Ovary (tissue), 3 donors: ENCODE measurements at regions not wholly inside any gene's neighbourhood (a gene's known extent, or its start where the extent isn't known, plus 50 kb on each side); places are given as distances from the start of the nearest gene placed in this dataset.

Source experiments
- EP300 ChIP-seq: sonication (generic); formaldehyde crosslinking; IDR thresholded peaks from one replicate; pipeline ENCODE4 v1.6.1; 2017; ENCODE audit warnings: antibody characterized with exemption
- POLR2A ChIP-seq: fragments of 450-650 bp; IDR thresholded peaks from one replicate; pipeline ENCODE4 v1.6.1; 2017; ENCODE audit warnings: antibody characterized with exemption, mild to moderate bottlenecking, moderate library complexity
- TF ChIP-seq, protein P1 (sequence below), 3 donors: fragments of 450-650 bp in 2 of 3; fragments of 200-600 bp in 1 of 3; IDR thresholded peaks; one replicate each; pipeline versions ENCODE4 v1.5.1 to v1.8.0; 2016 to 2022; ENCODE audit warnings: antibody characterized with exemption in 3 of 3, mild to moderate bottlenecking in 1 of 3
- donor health status: DM: no; HTN: no; CAD: no.

- TF ChIP-seq POLR2A (no peak), EP300 (no peak)
- TF ChIP-seq, protein P1, sequence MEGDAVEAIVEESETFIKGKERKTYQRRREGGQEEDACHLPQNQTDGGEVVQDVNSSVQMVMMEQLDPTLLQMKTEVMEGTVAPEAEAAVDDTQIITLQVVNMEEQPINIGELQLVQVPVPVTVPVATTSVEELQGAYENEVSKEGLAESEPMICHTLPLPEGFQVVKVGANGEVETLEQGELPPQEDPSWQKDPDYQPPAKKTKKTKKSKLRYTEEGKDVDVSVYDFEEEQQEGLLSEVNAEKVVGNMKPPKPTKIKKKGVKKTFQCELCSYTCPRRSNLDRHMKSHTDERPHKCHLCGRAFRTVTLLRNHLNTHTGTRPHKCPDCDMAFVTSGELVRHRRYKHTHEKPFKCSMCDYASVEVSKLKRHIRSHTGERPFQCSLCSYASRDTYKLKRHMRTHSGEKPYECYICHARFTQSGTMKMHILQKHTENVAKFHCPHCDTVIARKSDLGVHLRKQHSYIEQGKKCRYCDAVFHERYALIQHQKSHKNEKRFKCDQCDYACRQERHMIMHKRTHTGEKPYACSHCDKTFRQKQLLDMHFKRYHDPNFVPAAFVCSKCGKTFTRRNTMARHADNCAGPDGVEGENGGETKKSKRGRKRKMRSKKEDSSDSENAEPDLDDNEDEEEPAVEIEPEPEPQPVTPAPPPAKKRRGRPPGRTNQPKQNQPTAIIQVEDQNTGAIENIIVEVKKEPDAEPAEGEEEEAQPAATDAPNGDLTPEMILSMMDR (IDR thresholded peaks at IDR 0.05): no peak
These were observed 77.0 kb upstream of the NHSL1 start for GRCh38 chr6:138576313-138576712.
